ENCODE measurements at regions not wholly inside any gene's neighbourhood (a gene's known extent, or its start where the extent isn't known, plus 50 kb on each side); places are given as distances from the start of the nearest gene placed in this dataset.

GRCh38 chr13:73334445-73334844 lies 275.6 kb downstream of the KLF5 start:
- no peak overlapping the region for H2AFZ ChIP-seq (ENCODE audit: low read length)

GRCh38 chr13:73331556-73331955 lies 272.8 kb downstream of the KLF5 start:
- Histone ChIP-seq H3K27me3 (ENCODE audit: low read length) (no peaks in the 10 kb centered on the region), H3K79me2 (ENCODE audit: low read length) (no peaks in the 10 kb centered on the region), H3K27ac (ENCODE audit: low read length) (no peak overlapping the region), H3K9ac (ENCODE audit: low read length) (no peak overlapping the region), H3K9me2 (replicated peaks; ENCODE audit: insufficient read depth, low read length) (no peaks in the 10 kb centered on the region), H4K20me1 (ENCODE audit: insufficient read depth, low read depth, low read length) (no peaks in the 10 kb centered on the region), H3K4me1 (ENCODE audit: low read length) (no peaks in the 10 kb centered on the region), H2AFZ (ENCODE audit: low read length) (no peak overlapping the region), H3K9me3 (ENCODE audit: low read length) (no peaks in the 10 kb centered on the region), H3K4me3 (ENCODE audit: low read length) (no peak overlapping the region), H3K36me3 (ENCODE audit: insufficient read depth, low read length) (no peaks in the 10 kb centered on the region), H3K4me2 (ENCODE audit: low read depth, low read length, poor library complexity, severe bottlenecking) (no peak overlapping the region)
- DNase-seq: no peak

More at GRCh38 chr13:73334445-73334844, 275.6 kb downstream of the KLF5 start:
- no peak overlapping the region for H3K4me3 ChIP-seq (ENCODE audit: low read length)
- H3K9me2 ChIP-seq (replicated peaks; ENCODE audit: insufficient read depth, low read length): no peaks in the 10 kb centered on the region
- H3K4me1 ChIP-seq (ENCODE audit: low read length): no peaks in the 10 kb centered on the region
- DNase-seq: no peak
- H4K20me1 ChIP-seq (ENCODE audit: insufficient read depth, low read depth, low read length): no peaks in the 10 kb centered on the region
- H3K27me3 ChIP-seq (ENCODE audit: low read length): no peaks in the 10 kb centered on the region
- H3K9ac ChIP-seq (ENCODE audit: low read length): no peak overlapping the region
- no peaks in the 10 kb centered on the region for H3K9me3 ChIP-seq (ENCODE audit: low read length)
- no peaks in the 10 kb centered on the region for H3K36me3 ChIP-seq (ENCODE audit: insufficient read depth, low read length)
- H3K27ac ChIP-seq (ENCODE audit: low read length): no peak overlapping the region
- no peaks in the 10 kb centered on the region for H3K79me2 ChIP-seq (ENCODE audit: low read length)
- H3K4me2 ChIP-seq (ENCODE audit: low read depth, low read length, poor library complexity, severe bottlenecking): no peak overlapping the region

- Histone ChIP-seq H3K36me3 (ENCODE audit: insufficient read depth, low read length) (no peaks in the 10 kb centered on the region), H3K9ac (ENCODE audit: low read length) (no peak overlapping the region), H3K79me2 (ENCODE audit: low read length) (no peaks in the 10 kb centered on the region), H2AFZ (ENCODE audit: low read length) (no peak overlapping the region), H3K9me3 (ENCODE audit: low read length) (no peaks in the 10 kb centered on the region), H3K27ac (ENCODE audit: low read length) (no peak overlapping the region), H3K4me2 (ENCODE audit: low read depth, low read length, poor library complexity, severe bottlenecking) (no peak overlapping the region), H3K9me2 (replicated peaks; ENCODE audit: insufficient read depth, low read length) (no peaks in the 10 kb centered on the region), H3K27me3 (ENCODE audit: low read length) (no peaks in the 10 kb centered on the region), H3K4me1 (ENCODE audit: low read length) (no peaks in the 10 kb centered on the region), H4K20me1 (ENCODE audit: insufficient read depth, low read depth, low read length) (no peaks in the 10 kb centered on the region), H3K4me3 (ENCODE audit: low read length) (no peak overlapping the region)
- no peak for DNase-seq
Measured at GRCh38 chr13:73329355-73329754, 270.6 kb downstream of the KLF5 start.

GRCh38 chr13:73327579-73327978 lies 268.8 kb downstream of the KLF5 start:
- no peaks in the 10 kb centered on the region for H3K4me1 ChIP-seq (ENCODE audit: low read length)
- H2AFZ ChIP-seq (ENCODE audit: low read length): no peak overlapping the region

GRCh38 chr13:73325723-73326558 lies 267.1 kb downstream of the KLF5 start:
- no peak for DNase-seq
- no peaks in the 10 kb centered on the region for H3K9me3 ChIP-seq (ENCODE audit: low read length)
- no peak overlapping the region for H3K27ac ChIP-seq (ENCODE audit: low read length)
- no peak overlapping the region for H3K4me3 ChIP-seq (ENCODE audit: low read length)
- no peaks in the 10 kb centered on the region for H3K4me1 ChIP-seq (ENCODE audit: low read length)
- no peaks in the 10 kb centered on the region for H4K20me1 ChIP-seq (ENCODE audit: insufficient read depth, low read depth, low read length)
- no peak overlapping the region for H3K4me2 ChIP-seq (ENCODE audit: low read depth, low read length, poor library complexity, severe bottlenecking)
- no peaks in the 10 kb centered on the region for H3K79me2 ChIP-seq (ENCODE audit: low read length)
- H3K27me3 ChIP-seq (ENCODE audit: low read length): no peaks in the 10 kb centered on the region
- no peaks in the 10 kb centered on the region for H3K9me2 ChIP-seq (replicated peaks; ENCODE audit: insufficient read depth, low read length)
- H3K9ac ChIP-seq (ENCODE audit: low read length): no peak overlapping the region
- no peak overlapping the region for H2AFZ ChIP-seq (ENCODE audit: low read length)
- no peaks in the 10 kb centered on the region for H3K36me3 ChIP-seq (ENCODE audit: insufficient read depth, low read length)

More at GRCh38 chr13:73327579-73327978, 268.8 kb downstream of the KLF5 start:
- Histone ChIP-seq H3K4me3 (ENCODE audit: low read length) (no peak overlapping the region), H3K27me3 (ENCODE audit: low read length) (no peaks in the 10 kb centered on the region), H4K20me1 (ENCODE audit: insufficient read depth, low read depth, low read length) (no peaks in the 10 kb centered on the region), H3K9me3 (ENCODE audit: low read length) (no peaks in the 10 kb centered on the region), H3K9me2 (replicated peaks; ENCODE audit: insufficient read depth, low read length) (no peaks in the 10 kb centered on the region), H3K36me3 (ENCODE audit: insufficient read depth, low read length) (no peaks in the 10 kb centered on the region), H3K4me2 (ENCODE audit: low read depth, low read length, poor library complexity, severe bottlenecking) (no peak overlapping the region), H3K9ac (ENCODE audit: low read length) (no peak overlapping the region), H3K79me2 (ENCODE audit: low read length) (no peaks in the 10 kb centered on the region), H3K27ac (ENCODE audit: low read length) (no peak overlapping the region)
- DNase-seq: no peak

- H3K9me2 ChIP-seq (replicated peaks; ENCODE audit: insufficient read depth, low read length): no peaks in the 10 kb centered on the region
- no peaks in the 10 kb centered on the region for H4K20me1 ChIP-seq (ENCODE audit: insufficient read depth, low read depth, low read length)
- H3K4me3 ChIP-seq (ENCODE audit: low read length): no peak overlapping the region
- no peak overlapping the region for H3K4me2 ChIP-seq (ENCODE audit: low read depth, low read length, poor library complexity, severe bottlenecking)
- no peak for DNase-seq
- no peaks in the 10 kb centered on the region for H3K27me3 ChIP-seq (ENCODE audit: low read length)
- H3K4me1 ChIP-seq (ENCODE audit: low read length): no peaks in the 10 kb centered on the region
- H2AFZ ChIP-seq (ENCODE audit: low read length): no peak overlapping the region
- H3K9ac ChIP-seq (ENCODE audit: low read length): no peak overlapping the region
- no peaks in the 10 kb centered on the region for H3K79me2 ChIP-seq (ENCODE audit: low read length)
- H3K9me3 ChIP-seq (ENCODE audit: low read length): no peaks in the 10 kb centered on the region
- no peak overlapping the region for H3K27ac ChIP-seq (ENCODE audit: low read length)
- no peaks in the 10 kb centered on the region for H3K36me3 ChIP-seq (ENCODE audit: insufficient read depth, low read length)
Measured at GRCh38 chr13:73324842-73325722, 266.3 kb downstream of the KLF5 start.

GRCh38 chr13:73323615-73324014 lies 264.8 kb downstream of the KLF5 start:
- no peak for DNase-seq
- Histone ChIP-seq H3K4me2 (ENCODE audit: low read depth, low read length, poor library complexity, severe bottlenecking) (no peak overlapping the region), H3K9me2 (replicated peaks; ENCODE audit: insufficient read depth, low read length) (no peaks in the 10 kb centered on the region), H3K9me3 (ENCODE audit: low read length) (no peaks in the 10 kb centered on the region), H4K20me1 (ENCODE audit: insufficient read depth, low read depth, low read length) (no peaks in the 10 kb centered on the region), H3K36me3 (ENCODE audit: insufficient read depth, low read length) (no peaks in the 10 kb centered on the region), H3K27ac (ENCODE audit: low read length) (no peak overlapping the region), H3K9ac (ENCODE audit: low read length) (no peak overlapping the region), H3K4me1 (ENCODE audit: low read length) (no peaks in the 10 kb centered on the region), H3K27me3 (ENCODE audit: low read length) (no peaks in the 10 kb centered on the region), H2AFZ (ENCODE audit: low read length) (no peak overlapping the region), H3K4me3 (ENCODE audit: low read length) (no peak overlapping the region), H3K79me2 (ENCODE audit: low read length) (no peaks in the 10 kb centered on the region)

- Histone ChIP-seq H3K4me2 (ENCODE audit: low read depth, low read length, poor library complexity, severe bottlenecking) (no peak overlapping the region), H3K4me3 (ENCODE audit: low read length) (no peak overlapping the region), H3K36me3 (ENCODE audit: insufficient read depth, low read length) (no peaks in the 10 kb centered on the region), H3K9me3 (ENCODE audit: low read length) (no peaks in the 10 kb centered on the region), H4K20me1 (ENCODE audit: insufficient read depth, low read depth, low read length) (no peaks in the 10 kb centered on the region), H3K27me3 (ENCODE audit: low read length) (no peaks in the 10 kb centered on the region), H3K4me1 (ENCODE audit: low read length) (no peaks in the 10 kb centered on the region), H2AFZ (ENCODE audit: low read length) (no peak overlapping the region), H3K79me2 (ENCODE audit: low read length) (no peaks in the 10 kb centered on the region), H3K9ac (ENCODE audit: low read length) (no peak overlapping the region), H3K9me2 (replicated peaks; ENCODE audit: insufficient read depth, low read length) (no peaks in the 10 kb centered on the region), H3K27ac (ENCODE audit: low read length) (no peak overlapping the region)
- DNase-seq: no peak
Measured at GRCh38 chr13:73321043-73321442, 262.2 kb downstream of the KLF5 start.
